WERI-Rb-1 (cell line): ENCODE measurements at regions not wholly inside any gene's neighbourhood (a gene's known extent, or its start where the extent isn't known, plus 50 kb on each side); places are given as distances from the start of the nearest gene placed in this dataset.

Source experiments
- DNase-seq: peaks from one replicate; pipeline ENCODE4 v3.0.0-alpha.2; 2020
- H3K27ac ChIP-seq: fragments of 250-450 bp; sonication (Bioruptor Pico); 2 replicates; pipeline ENCODE4 v1.5.1; 2020; ENCODE audit warnings: mild to moderate bottlenecking, moderate library complexity
- H3K27me3 ChIP-seq: fragments of 250-450 bp; sonication (Bioruptor Pico); 2 replicates; pipeline ENCODE4 v1.5.1; 2021; ENCODE audit warnings: mild to moderate bottlenecking, low read depth, moderate library complexity; ENCODE audit not compliant: insufficient read depth, severe bottlenecking
- H3K36me3 ChIP-seq: fragments of 250-450 bp; sonication (Bioruptor Pico); 2 replicates; pipeline ENCODE4 v1.5.1; 2020; ENCODE audit warnings: mild to moderate bottlenecking, moderate library complexity
- H3K4me3 ChIP-seq: 2 replicates; pipeline ENCODE4 v1.5.1; 2011; ENCODE audit warnings: low read depth, mild to moderate bottlenecking, control low read depth, low read length
- H3K9me3 ChIP-seq: fragments of 250-450 bp; sonication (Bioruptor Pico); 2 replicates; pipeline ENCODE4 v1.5.1; 2021; ENCODE audit warnings: mild to moderate bottlenecking, moderate library complexity; ENCODE audit not compliant: severe bottlenecking
- TF ChIP-seq, protein P1 (sequence below): IDR thresholded peaks from 2 replicates; pipeline ENCODE4 v1.5.1; 2011; ENCODE audit warnings: low read depth, mild to moderate bottlenecking, control low read depth, inconsistent platforms, low read length

DNA sequence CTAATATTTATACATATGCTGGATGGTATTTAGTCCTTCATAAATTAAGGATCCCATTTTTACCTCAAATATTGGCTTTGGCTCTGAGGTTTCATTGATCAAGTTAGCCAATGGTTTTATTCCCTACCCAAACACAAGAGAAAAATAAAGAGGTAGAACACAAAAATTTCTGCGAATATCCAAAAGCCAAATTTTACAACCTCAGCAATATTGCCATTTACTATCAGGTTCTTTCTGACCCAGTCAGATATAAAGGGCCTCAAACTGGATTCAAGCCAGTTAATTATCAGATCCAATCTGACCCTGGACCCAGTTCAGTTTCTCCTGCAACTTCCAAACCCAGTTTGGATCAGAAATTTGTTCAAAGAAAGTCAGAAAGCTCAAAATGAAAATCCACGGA, 998.1 kb downstream of the SI start:
- H3K36me3 ChIP-seq, result no peaks in the 10 kb centered on the region
- no peak overlapping the region for H3K27ac ChIP-seq
- H3K9me3 ChIP-seq, result no peaks in the 10 kb centered on the region
- TF ChIP-seq, protein P1, sequence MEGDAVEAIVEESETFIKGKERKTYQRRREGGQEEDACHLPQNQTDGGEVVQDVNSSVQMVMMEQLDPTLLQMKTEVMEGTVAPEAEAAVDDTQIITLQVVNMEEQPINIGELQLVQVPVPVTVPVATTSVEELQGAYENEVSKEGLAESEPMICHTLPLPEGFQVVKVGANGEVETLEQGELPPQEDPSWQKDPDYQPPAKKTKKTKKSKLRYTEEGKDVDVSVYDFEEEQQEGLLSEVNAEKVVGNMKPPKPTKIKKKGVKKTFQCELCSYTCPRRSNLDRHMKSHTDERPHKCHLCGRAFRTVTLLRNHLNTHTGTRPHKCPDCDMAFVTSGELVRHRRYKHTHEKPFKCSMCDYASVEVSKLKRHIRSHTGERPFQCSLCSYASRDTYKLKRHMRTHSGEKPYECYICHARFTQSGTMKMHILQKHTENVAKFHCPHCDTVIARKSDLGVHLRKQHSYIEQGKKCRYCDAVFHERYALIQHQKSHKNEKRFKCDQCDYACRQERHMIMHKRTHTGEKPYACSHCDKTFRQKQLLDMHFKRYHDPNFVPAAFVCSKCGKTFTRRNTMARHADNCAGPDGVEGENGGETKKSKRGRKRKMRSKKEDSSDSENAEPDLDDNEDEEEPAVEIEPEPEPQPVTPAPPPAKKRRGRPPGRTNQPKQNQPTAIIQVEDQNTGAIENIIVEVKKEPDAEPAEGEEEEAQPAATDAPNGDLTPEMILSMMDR, result no peak
- no peak for DNase-seq
- H3K4me3 ChIP-seq, result no peak overlapping the region
- H3K27me3 ChIP-seq, result no peaks in the 10 kb centered on the region

GRCh38 chr3:164064298-164064697, 1014.0 kb downstream of the SI start:
- TF ChIP-seq, protein P1, result no peak
- Histone ChIP-seq H3K4me3 (no peak overlapping the region), H3K27me3 (no peaks in the 10 kb centered on the region), H3K9me3 (no peaks in the 10 kb centered on the region), H3K27ac (no peak overlapping the region), H3K36me3 (no peaks in the 10 kb centered on the region)
- DNase-seq, result no peak

DNA sequence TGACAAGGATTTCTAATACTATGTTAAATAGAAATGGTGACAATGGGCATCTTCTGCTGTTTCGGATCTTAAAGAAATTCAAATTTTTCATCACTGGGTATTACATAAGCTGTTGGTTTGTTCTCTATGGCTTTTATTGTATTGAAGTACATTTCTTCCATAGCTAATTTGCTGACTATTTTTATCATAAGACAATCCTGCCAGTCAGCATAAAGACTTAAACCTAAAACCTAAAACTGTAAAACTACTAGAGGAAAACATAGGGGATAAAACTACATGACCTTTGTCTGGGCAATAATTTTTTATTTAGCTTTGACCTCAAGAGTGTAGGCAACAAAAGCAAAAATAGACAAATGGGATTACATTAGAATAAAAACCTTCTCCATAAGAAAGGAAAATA, 1017.4 kb downstream of the SI start:
- Histone ChIP-seq H3K9me3 (no peaks in the 10 kb centered on the region), H3K27ac (no peak overlapping the region), H3K36me3 (no peaks in the 10 kb centered on the region), H3K4me3 (no peak overlapping the region), H3K27me3 (no peaks in the 10 kb centered on the region)
- TF ChIP-seq, protein P1, result no peak
- DNase-seq, result no peak

- H3K27me3 ChIP-seq, result no peaks in the 10 kb centered on the region
- no peak overlapping the region for H3K27ac ChIP-seq
- TF ChIP-seq, protein P1, result no peak
- no peak overlapping the region for H3K4me3 ChIP-seq
- DNase-seq, result no peak
- no peaks in the 10 kb centered on the region for H3K36me3 ChIP-seq
- H3K9me3 ChIP-seq, result no peaks in the 10 kb centered on the region
These were observed 1028.4 kb downstream of the SI start for GRCh38 chr3:164049847-164050246.

GRCh38 chr3:164048451-164048850, 1029.8 kb downstream of the SI start:
- Histone ChIP-seq H3K9me3 (no peaks in the 10 kb centered on the region), H3K36me3 (no peaks in the 10 kb centered on the region), H3K27ac (no peak overlapping the region), H3K27me3 (no peaks in the 10 kb centered on the region), H3K4me3 (no peak overlapping the region)
- no peak for DNase-seq
- TF ChIP-seq, protein P1, result no peak

DNA sequence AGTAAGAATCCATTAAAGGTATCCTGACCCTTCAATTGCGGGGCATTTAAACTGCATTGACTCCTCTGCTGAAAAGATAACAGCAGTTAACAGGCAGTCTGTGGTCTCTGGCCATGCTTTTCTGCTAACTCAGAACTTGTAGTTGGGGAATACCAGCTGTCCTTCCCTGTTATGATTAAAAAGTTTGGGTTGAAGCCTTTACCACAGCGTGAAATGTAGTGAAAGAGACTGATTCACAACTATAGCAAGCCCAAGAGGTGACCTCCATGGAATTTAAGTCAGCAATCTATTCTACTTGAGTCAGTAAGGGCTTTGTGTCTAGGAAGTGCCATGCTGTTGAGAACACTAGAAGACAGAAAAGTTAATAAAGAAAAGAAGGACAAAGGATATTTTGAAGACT, 1037.3 kb downstream of the SI start:
- TF ChIP-seq, protein P1, result no peak
- Histone ChIP-seq H3K4me3 (no peak overlapping the region), H3K9me3 (no peaks in the 10 kb centered on the region), H3K27me3 (no peaks in the 10 kb centered on the region), H3K27ac (no peak overlapping the region), H3K36me3 (no peaks in the 10 kb centered on the region)
- no peak for DNase-seq
